Calu3 (cell line): ENCODE measurements at regions not wholly inside any gene's neighbourhood (a gene's known extent, or its start where the extent isn't known, plus 50 kb on each side); places are given as distances from the start of the nearest gene placed in this dataset.

Experiments used
- BruUV-seq: library from RNA; stranded (reverse); fragments of 400-500 nt; replicated peaks from 2 replicates; lab custom pipeline; 2021; lab: Mats Ljungman, UMichigan
- CTCF ChIA-PET: fragments of 300-600 bp; sonication (Branson Sonifier 250); formaldehyde crosslinking; loops from one replicate; lab custom pipeline; 2022; ENCODE audit warnings: antibody characterized with exemption; lab: Charles Lee
- DNase-seq: peaks from one replicate; pipeline ENCODE4 v3.0.0; 2022
- H3K27ac Mint-ChIP-seq: one replicate; pipeline ENCODE4 v1.8.0; 2022; ENCODE audit warnings: mixed read lengths; ENCODE audit not compliant: unreplicated experiment
- H3K27me3 Mint-ChIP-seq: one replicate; pipeline ENCODE4 v1.8.0; 2022; ENCODE audit warnings: mixed read lengths; ENCODE audit not compliant: unreplicated experiment
- H3K36me3 Mint-ChIP-seq: one replicate; pipeline ENCODE4 v1.8.0; 2022; ENCODE audit warnings: mild to moderate bottlenecking, moderate library complexity, mixed read lengths; ENCODE audit not compliant: insufficient read depth, unreplicated experiment
- H3K4me1 Mint-ChIP-seq: one replicate; pipeline ENCODE4 v1.8.0; 2022; ENCODE audit warnings: mild to moderate bottlenecking, low read depth, mixed read lengths; ENCODE audit not compliant: unreplicated experiment
- H3K4me3 Mint-ChIP-seq: one replicate; pipeline ENCODE4 v1.8.0; 2022; ENCODE audit warnings: mild to moderate bottlenecking, low read depth, moderate library complexity, mixed read lengths; ENCODE audit not compliant: unreplicated experiment
- H3K9me3 Mint-ChIP-seq: one replicate; pipeline ENCODE4 v1.8.0; 2022; ENCODE audit warnings: low read depth, mixed read lengths; ENCODE audit not compliant: unreplicated experiment
- intact Hi-C: fragments of 100-400 bp; cut with micrococcal nuclease; formaldehyde crosslinking; loops from one replicate; pipeline ENCODE4 v1.10.0; 2022; ENCODE audit not compliant: unreplicated experiment
- TF ChIP-seq, protein P1 (sequence below): fragments of 200-600 bp; IDR thresholded peaks from one replicate; pipeline ENCODE4 v1.8.0; 2022; ENCODE audit warnings: antibody characterized with exemption; ENCODE audit not compliant: unreplicated experiment

DNA sequence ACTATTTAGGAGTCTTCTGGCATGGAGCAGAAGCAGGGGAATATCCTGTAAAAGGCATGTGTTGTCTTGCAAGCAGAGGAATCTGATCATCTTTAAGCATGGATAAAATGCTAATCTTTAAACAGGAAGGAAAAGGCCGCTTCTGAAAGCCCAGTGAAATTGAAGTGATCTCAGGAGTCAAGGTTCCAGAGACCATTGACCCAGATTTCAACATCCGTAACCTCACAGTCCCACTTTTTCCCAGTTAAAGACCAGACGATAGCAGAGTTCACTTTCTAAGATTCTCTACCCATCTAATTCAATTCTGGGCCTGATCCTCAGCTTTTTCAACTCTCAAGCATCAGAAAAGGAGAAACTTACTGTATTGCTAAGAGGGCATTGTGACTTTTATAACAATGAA is 332.2 kb upstream of the LRP1B start:
- Mint-ChIP-seq H3K27ac (no peak overlapping the region), H3K27me3 (no peaks in the 10 kb centered on the region), H3K9me3 (no peaks in the 10 kb centered on the region), H3K4me3 (no peak overlapping the region), H3K4me1 (peaks cover 12% of the 10 kb centered on the region), H3K36me3 (no peaks in the 10 kb centered on the region)
- BruUV-seq: no TSS peak
- intact Hi-C loops: no loop called here
- DNase-seq: no peak
- TF ChIP-seq, protein P1, sequence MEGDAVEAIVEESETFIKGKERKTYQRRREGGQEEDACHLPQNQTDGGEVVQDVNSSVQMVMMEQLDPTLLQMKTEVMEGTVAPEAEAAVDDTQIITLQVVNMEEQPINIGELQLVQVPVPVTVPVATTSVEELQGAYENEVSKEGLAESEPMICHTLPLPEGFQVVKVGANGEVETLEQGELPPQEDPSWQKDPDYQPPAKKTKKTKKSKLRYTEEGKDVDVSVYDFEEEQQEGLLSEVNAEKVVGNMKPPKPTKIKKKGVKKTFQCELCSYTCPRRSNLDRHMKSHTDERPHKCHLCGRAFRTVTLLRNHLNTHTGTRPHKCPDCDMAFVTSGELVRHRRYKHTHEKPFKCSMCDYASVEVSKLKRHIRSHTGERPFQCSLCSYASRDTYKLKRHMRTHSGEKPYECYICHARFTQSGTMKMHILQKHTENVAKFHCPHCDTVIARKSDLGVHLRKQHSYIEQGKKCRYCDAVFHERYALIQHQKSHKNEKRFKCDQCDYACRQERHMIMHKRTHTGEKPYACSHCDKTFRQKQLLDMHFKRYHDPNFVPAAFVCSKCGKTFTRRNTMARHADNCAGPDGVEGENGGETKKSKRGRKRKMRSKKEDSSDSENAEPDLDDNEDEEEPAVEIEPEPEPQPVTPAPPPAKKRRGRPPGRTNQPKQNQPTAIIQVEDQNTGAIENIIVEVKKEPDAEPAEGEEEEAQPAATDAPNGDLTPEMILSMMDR: no peak
- CTCF ChIA-PET: no interaction called here

DNA sequence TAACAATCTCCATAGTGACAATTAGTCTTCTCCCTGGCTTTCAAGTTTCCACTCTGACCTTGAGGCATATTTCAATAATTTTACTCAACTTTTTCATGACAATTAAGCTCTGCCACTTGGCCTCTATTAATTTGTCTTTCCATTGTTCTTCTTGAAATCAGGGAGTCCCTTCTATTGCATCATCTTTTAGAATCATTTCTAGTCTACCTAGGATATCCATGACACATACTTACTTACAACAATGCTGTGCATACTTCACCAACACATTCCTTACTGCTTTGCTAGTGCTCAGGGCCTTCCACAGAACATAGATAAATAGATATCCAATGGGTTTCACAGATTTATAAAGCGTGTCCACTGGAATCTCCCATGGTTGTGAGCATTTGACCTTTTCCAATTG is 331.5 kb upstream of the LRP1B start:
- intact Hi-C loops: no loop called here
- H3K27me3 Mint-ChIP-seq: no peaks in the 10 kb centered on the region
- no peak overlapping the region for H3K27ac Mint-ChIP-seq
- H3K36me3 Mint-ChIP-seq: no peaks in the 10 kb centered on the region
- H3K9me3 Mint-ChIP-seq: no peaks in the 10 kb centered on the region
- TF ChIP-seq, protein P1: no peak
- H3K4me3 Mint-ChIP-seq: no peak overlapping the region
- no TSS peak for BruUV-seq
- DNase-seq: no peak
- peaks cover 8% of the 10 kb centered on the region for H3K4me1 Mint-ChIP-seq
- CTCF ChIA-PET: no interaction called here

DNA sequence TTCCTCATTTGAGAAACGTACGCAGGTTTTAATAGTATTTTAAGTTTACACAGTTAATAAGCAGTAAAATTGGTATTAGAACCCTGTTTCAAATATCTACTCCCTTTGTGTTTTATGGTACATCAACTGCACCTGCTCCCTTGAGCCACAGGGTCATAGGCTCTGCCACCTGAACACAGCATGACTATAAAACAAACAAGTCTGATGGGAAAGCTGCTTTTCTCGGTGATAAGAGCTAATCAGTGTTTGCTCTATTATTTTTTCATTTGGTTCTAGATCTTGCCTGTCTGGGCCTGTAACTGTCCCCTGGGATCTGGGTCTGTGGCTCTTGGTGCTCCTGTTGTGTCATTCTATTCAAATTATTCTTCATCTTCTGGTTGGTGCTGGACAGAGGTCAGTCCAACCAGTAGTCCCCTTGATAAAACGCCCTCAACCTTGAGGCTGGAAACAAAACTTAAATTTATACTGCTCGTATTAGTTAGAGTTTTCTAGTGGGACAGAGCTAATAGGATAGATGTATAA is 314.8 kb upstream of the LRP1B start:
- Mint-ChIP-seq H3K9me3 (no peaks in the 10 kb centered on the region), H3K27me3 (no peaks in the 10 kb centered on the region), H3K36me3 (no peaks in the 10 kb centered on the region), H3K27ac (no peak overlapping the region), H3K4me1 (no peaks in the 10 kb centered on the region), H3K4me3 (no peak overlapping the region)
- BruUV-seq: no TSS peak
- intact Hi-C loops: no loop called here
- TF ChIP-seq, protein P1: no peak
- DNase-seq: no peak
- CTCF ChIA-PET: interaction anchor here (0.6 kb wide), 1 partner anchor 421 kb away, joined by 3 read pairs; no protein-coding TSS in a partner anchor

DNA sequence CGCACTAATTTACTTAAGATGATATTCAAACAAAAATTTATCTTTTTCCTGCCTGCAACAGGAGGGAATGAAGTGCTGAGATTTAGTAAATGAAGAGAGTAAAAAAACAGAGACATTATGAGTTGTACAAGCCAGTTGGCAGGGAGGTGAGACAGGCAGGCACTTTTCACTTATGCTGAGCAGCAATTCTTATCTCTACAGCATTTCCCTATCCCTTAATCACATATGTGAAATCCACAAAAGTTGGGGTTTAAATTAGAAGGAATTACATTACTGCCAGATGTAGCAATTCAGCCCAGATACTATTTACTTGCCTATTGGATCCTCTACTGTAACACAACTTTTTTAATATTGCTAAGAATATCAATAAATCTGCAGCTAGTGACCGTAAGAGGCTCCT is 314.2 kb upstream of the LRP1B start:
- DNase-seq: no peak
- no peak overlapping the region for H3K4me3 Mint-ChIP-seq
- no peaks in the 10 kb centered on the region for H3K4me1 Mint-ChIP-seq
- no peak overlapping the region for H3K27ac Mint-ChIP-seq
- no peaks in the 10 kb centered on the region for H3K27me3 Mint-ChIP-seq
- no peaks in the 10 kb centered on the region for H3K36me3 Mint-ChIP-seq
- no TSS peak for BruUV-seq
- no peaks in the 10 kb centered on the region for H3K9me3 Mint-ChIP-seq
- CTCF ChIA-PET: interaction anchor here (0.6 kb wide), 1 partner anchor 421 kb away, joined by 3 read pairs; no protein-coding TSS in a partner anchor
- TF ChIP-seq, protein P1: no peak
- intact Hi-C loops: no loop called here
